T47D (cell line): ENCODE measurements at regions not wholly inside any gene's neighbourhood (a gene's known extent, or its start where the extent isn't known, plus 50 kb on each side); places are given as distances from the start of the nearest gene placed in this dataset.

Experiments
- DNase-seq, 2 experiments: peaks; one replicate each; pipeline versions ENCODE4 v3.0.0 to v3.0.0-alpha.2; 2011 to 2012; ENCODE audit warnings: low read depth in 1 of 2, low spot score in 1 of 2
- JUND ChIP-seq: IDR thresholded peaks from 2 replicates; pipeline ENCODE4 v1.6.1; 2012; ENCODE audit warnings: low read depth
- in situ Hi-C: cut with HindIII; loops from 2 replicates; pipeline ENCODE4 v1.10.0; 2016; ENCODE audit warnings: low sequenced_read_pairs, low pct_unique_long_range_greater_than_20kb

- no peak for TF ChIP-seq JUND
- peak in 1 of 2 experiments; percentile 10 for DNase-seq
- in situ Hi-C loops = no loop called here
These were observed 159.8 kb downstream of the IRS2 start for GRCh38 chr13:109626386-109627171.

- no peak for DNase-seq
- no peak for TF ChIP-seq JUND
- in situ Hi-C loops = no loop called here
These were observed 161.2 kb downstream of the IRS2 start for GRCh38 chr13:109625156-109625555.

- in situ Hi-C loops = no loop called here
- peak in 1 of 2 experiments; percentile 50 for DNase-seq
- TF ChIP-seq JUND = no peak
These were observed 164.4 kb downstream of the IRS2 start for GRCh38 chr13:109622006-109622405.

- in situ Hi-C loops = no loop called here
- DNase-seq = peak in 1 of 2 experiments; percentile 24
- TF ChIP-seq JUND = no peak
These were observed 170.5 kb downstream of the IRS2 start for GRCh38 chr13:109615721-109616420.

GRCh38 chr13:109611912-109612691, 174.3 kb downstream of the IRS2 start:
- in situ Hi-C loops = no loop called here
- no peak for TF ChIP-seq JUND
- no peak for DNase-seq

GRCh38 chr13:109610517-109610916, 175.9 kb downstream of the IRS2 start:
- TF ChIP-seq JUND = no peak
- in situ Hi-C loops = no loop called here
- DNase-seq = peak in 1 of 2 experiments; percentile 33

GRCh38 chr13:109608503-109608902, 177.9 kb downstream of the IRS2 start:
- DNase-seq = no peak
- no peak for TF ChIP-seq JUND
- in situ Hi-C loops = no loop called here

GRCh38 chr13:109608059-109608458, 178.3 kb downstream of the IRS2 start:
- in situ Hi-C loops = no loop called here
- TF ChIP-seq JUND = no peak
- DNase-seq = no peak

GRCh38 chr13:109606520-109606919, 179.9 kb downstream of the IRS2 start:
- in situ Hi-C loops = no loop called here
- no peak for DNase-seq
- no peak for TF ChIP-seq JUND

- TF ChIP-seq JUND = no peak
- in situ Hi-C loops = no loop called here
- no peak for DNase-seq
These were observed 180.5 kb downstream of the IRS2 start for GRCh38 chr13:109605846-109606245.

- in situ Hi-C loops = no loop called here
- TF ChIP-seq JUND = no peak
- DNase-seq = no peak
These were observed 181.5 kb downstream of the IRS2 start for GRCh38 chr13:109604894-109605293.

- no peak for TF ChIP-seq JUND
- DNase-seq = no peak
- in situ Hi-C loops = no loop called here
These were observed 184.0 kb downstream of the IRS2 start for GRCh38 chr13:109602356-109602755.

GRCh38 chr13:109599901-109600657, 186.3 kb downstream of the IRS2 start:
- no peak for DNase-seq
- in situ Hi-C loops = no loop called here
- no peak for TF ChIP-seq JUND
